22Rv1 (cell line): ENCODE measurements at regions not wholly inside any gene's neighbourhood (a gene's known extent, or its start where the extent isn't known, plus 50 kb on each side); places are given as distances from the start of the nearest gene placed in this dataset.

ENCODE experiments used
- ZFX ChIP-seq: fragments of 450-650 bp; IDR thresholded peaks from 2 replicates; pipeline ENCODE4 v1.6.1; 2017; ENCODE audit warnings: antibody characterized with exemption, borderline replicate concordance
- TF ChIP-seq, protein P1 (sequence below): fragments of 450-650 bp; IDR thresholded peaks from 2 replicates; pipeline ENCODE4 v1.5.1; 2017; ENCODE audit warnings: mild to moderate bottlenecking

- TF ChIP-seq, protein P1, sequence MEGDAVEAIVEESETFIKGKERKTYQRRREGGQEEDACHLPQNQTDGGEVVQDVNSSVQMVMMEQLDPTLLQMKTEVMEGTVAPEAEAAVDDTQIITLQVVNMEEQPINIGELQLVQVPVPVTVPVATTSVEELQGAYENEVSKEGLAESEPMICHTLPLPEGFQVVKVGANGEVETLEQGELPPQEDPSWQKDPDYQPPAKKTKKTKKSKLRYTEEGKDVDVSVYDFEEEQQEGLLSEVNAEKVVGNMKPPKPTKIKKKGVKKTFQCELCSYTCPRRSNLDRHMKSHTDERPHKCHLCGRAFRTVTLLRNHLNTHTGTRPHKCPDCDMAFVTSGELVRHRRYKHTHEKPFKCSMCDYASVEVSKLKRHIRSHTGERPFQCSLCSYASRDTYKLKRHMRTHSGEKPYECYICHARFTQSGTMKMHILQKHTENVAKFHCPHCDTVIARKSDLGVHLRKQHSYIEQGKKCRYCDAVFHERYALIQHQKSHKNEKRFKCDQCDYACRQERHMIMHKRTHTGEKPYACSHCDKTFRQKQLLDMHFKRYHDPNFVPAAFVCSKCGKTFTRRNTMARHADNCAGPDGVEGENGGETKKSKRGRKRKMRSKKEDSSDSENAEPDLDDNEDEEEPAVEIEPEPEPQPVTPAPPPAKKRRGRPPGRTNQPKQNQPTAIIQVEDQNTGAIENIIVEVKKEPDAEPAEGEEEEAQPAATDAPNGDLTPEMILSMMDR, result no peak
- no peak for TF ChIP-seq ZFX
These were observed 130.7 kb upstream of the TBCA start for GRCh38 chr5:77906806-77907205.
